Putamen (tissue), 1 donor: ENCODE measurements at regions not wholly inside any gene's neighbourhood (a gene's known extent, or its start where the extent isn't known, plus 50 kb on each side); places are given as distances from the start of the nearest gene placed in this dataset.
A peak's percentile ranks its signal among the peaks of the same experiment; 100 is the strongest.
"Not testable (repeated sequence)": the region's sequence is repeated elsewhere in the genome, so short reads cannot be mapped to it uniquely, and the experiment has no call there.

Experiments
- DNase-seq: peaks from one replicate; pipeline ENCODE4 v3.0.0-alpha.2; 2016; ENCODE audit warnings: low spot score

- DNase-seq: peak; percentile 80
Measured at GRCh38 chr12:74144396-74144795, 393.2 kb upstream of the ATXN7L3B start.

DNA sequence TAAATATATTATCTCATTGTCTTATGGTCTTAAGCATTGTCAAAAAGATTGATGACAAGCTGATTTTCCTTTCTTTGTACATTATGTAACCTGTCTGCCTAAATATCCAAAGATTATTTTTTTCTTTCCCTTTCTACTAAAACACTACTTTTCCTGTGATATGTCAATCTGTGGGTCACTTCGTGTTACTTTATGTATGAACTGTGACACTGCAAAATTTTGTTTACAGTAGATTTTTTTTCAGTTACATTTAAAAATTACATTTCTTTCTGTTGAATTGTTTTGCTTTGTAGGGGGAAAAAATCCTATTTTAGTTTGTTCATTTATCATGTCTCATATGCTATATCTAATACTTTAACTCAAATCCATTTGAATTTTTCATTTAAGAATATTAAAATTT lies 392.3 kb upstream of the ATXN7L3B start:
- no peak for DNase-seq

DNA sequence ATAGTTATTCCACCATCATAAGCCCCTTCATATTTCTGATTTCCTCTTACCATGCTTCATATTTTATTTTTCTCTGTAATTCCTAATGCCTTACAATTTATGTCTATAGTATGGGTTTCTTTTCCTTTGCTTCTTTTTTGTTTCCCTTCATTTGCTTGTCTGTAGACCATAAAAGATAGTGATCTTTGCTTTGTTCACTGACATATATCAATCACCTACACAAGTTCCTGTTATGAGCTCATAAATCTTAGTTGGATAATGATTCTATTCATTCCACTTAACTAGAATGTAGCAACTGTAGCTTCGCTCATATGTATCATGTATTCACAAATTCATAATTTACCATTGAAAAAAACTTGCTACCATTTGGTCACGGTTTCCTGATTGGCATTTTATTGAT lies 388.8 kb upstream of the ATXN7L3B start:
- no peak for DNase-seq

DNA sequence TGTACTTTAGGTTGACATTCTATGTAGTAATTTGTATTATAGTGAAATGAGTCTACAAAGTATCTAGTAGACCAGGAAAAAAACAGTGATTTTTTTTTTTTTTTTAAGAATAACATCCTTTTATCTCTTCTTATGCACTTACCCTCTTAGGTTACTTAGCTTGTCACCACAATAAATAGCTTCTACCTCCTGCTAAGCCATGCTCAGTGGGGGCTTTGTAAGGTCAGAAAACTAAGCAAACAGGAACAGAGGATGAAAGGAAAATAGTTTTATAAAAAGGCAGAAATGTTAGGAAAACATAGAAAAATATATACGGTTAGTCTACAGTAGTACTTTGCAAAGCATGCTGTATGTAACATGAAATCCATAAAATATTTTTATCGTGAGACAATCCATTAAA lies 385.3 kb upstream of the ATXN7L3B start:
- no peak for DNase-seq

GRCh38 chr12:74166096-74166495 lies 371.5 kb upstream of the ATXN7L3B start:
- no peak for DNase-seq

DNA sequence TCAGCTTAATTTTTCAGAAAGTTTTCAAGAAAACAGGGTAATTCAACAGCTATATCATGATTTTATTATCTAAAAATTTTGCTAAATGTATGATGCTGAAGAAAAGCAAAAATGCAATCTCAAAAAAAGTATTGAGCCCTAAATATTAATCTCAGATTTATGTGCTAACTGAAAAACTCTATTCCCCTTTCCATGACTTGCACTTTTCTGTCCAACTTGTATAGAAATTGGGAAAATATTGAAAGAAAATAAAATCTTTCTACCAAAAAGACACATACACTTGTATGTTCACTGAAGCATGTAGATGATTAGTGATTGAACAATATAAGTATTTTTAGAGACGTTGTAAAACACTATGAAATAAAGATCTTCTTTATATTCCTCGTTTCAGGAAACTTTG lies 368.0 kb upstream of the ATXN7L3B start:
- no peak for DNase-seq

- DNase-seq: no peak
Measured at GRCh38 chr12:74170645-74171477, 366.8 kb upstream of the ATXN7L3B start.

DNA sequence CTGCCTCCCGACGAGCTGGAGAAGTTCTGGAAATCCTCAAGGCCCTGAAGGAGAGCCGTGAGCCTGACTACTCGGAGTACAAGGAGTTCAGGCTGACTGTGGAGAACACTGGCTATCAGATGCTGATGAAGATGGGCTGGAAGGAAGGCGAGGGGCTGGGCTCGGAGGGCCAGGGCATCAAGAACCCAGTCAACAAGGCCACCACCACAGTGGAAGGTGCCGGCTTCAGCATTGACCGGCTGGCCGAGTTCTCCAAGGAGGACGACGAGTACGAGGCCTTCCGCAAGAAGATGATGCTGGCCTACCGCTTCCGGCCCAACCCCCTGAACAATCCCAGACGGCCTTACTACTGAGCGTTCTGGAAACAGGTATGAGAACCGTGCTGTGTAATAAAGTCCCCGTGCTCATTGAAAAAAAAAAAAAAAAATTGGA lies 366.1 kb upstream of the ATXN7L3B start:
- DNase-seq: no peak

DNA sequence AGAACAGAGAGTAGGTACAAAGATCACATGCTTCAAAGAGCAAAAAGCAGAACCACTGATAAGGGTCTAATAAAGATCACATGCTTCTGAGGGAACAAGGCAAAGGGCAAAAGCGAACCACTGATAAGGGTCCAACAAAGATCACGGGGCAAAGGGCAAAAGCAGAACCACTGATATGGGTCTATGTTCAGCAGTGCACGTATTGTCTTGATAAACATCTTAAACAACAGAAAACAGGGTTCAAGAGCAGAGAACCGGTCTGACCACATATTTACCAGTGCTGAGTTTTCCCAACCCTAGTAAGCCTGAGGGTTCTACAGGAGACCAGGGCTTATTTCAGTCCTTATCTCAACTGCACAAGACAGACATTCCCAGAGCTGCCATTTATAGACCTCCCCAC lies 362.7 kb upstream of the ATXN7L3B start:
- DNase-seq: not testable (repeated sequence)

DNA sequence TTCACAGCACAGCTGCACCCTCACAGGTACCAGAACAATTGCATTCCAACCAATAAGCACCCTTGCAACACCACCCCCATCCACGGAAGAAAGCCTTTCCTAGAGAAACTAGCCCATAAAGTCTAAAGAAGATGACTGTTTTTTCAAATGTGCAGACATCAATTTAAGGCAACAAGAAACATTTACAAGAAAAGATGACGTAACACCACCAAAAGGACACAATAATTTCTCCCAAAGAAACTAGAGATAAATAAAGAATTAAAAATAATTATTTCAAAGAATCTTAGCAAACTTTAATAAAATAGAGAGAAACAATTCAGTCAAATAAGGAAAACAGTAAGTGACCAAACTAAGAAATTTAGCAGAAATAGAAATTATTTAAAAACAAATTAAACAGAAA lies 352.3 kb upstream of the ATXN7L3B start:
- no peak for DNase-seq

- no peak for DNase-seq
Measured at GRCh38 chr12:74193191-74193590, 344.4 kb upstream of the ATXN7L3B start.

DNA sequence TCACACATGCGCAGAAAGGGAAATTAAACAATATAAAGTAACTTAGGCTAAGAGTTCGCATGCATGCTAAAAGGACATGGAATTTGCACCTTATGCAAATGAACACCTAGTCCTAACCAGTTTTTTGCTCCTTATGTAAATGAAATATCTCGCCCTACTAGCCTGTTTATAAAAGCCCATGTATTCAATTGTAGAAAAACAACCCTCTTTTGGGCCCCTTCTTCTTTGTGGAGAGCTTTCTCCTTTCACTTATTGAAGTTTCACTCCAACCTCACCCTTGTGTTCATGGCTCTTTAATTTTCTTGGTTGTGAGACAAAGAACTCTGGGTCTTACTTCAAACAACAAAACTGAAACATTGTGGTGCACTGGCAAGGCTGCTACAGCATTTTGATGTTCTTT lies 333.4 kb upstream of the ATXN7L3B start:
- DNase-seq: no peak

DNA sequence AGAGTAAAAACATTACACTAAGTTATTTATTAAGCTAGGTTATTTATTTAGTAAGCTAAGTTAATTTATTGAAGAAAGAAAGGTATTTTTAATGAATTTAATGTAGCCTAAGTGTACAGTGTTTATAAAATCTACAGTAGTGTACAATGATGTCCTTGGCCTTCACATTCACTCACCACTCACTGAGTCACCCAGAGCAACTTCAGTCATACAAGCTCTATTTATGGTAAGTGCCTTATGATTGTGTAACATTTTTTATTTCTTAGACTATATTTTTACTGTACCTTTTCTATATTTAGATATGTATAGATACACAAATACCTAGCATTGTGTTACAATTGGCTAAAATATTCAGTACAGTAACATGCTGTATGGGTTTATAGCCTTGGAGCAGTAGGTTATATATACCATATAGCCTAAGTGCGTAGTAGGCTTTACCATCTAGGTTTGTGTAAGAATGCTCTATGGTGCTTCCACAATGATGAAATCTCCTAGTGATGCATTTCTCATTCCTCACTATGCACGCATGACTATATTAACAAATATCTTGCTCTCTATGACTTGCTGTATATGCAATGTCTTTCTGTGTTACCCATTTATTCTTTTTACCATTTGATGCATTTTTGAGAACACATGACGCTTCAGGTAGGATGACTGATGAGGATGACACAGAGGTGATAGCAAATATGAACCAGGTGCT lies 309.6 kb upstream of the ATXN7L3B start:
- no peak for DNase-seq

- DNase-seq: no peak
Measured at GRCh38 chr12:74229671-74230070, 308.0 kb upstream of the ATXN7L3B start.

DNA sequence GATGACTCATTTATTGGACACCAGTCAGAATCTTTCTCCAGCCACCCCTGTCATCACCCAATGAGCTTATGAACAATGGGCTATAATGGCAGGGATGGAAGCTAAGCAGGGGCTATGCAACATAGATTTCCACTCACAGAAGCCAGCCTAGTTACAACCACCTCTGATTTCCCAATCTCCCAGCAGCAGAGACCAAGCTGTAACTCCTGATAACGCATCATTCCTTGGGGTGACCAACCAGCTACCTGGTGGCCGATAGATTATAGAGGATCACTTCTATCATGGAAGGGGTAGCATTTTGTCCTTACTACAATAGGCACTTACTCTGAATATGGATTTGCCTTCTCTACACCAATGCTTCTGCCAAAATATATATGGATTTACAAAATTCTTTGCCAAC lies 302.3 kb upstream of the ATXN7L3B start:
- DNase-seq: no peak

GRCh38 chr12:74241341-74241740 lies 296.3 kb upstream of the ATXN7L3B start:
- DNase-seq: no peak

GRCh38 chr12:74242088-74242487 lies 295.5 kb upstream of the ATXN7L3B start:
- no peak for DNase-seq

DNA sequence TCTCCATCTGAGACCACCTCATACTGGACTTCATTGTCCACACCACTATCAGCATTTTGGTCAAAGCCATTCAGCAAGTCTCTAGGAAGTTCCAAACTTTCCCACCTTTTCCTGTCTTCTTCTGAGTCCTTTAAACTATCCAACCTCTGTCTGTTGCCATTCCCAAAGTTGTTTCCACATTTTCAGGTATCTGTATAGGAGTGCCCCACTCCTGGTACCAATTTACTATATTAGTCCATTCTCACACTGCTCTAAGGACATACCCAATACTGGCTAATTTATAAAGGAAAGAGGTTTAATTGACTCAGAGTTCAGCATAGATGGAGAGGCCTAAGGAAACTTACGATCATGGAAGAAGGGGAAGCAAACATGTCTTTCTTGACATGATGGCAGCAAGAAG lies 292.2 kb upstream of the ATXN7L3B start:
- DNase-seq: no peak

GRCh38 chr12:74250891-74251290 lies 286.7 kb upstream of the ATXN7L3B start:
- no peak for DNase-seq

GRCh38 chr12:74253826-74254225 lies 283.8 kb upstream of the ATXN7L3B start:
- not testable (repeated sequence) for DNase-seq

DNA sequence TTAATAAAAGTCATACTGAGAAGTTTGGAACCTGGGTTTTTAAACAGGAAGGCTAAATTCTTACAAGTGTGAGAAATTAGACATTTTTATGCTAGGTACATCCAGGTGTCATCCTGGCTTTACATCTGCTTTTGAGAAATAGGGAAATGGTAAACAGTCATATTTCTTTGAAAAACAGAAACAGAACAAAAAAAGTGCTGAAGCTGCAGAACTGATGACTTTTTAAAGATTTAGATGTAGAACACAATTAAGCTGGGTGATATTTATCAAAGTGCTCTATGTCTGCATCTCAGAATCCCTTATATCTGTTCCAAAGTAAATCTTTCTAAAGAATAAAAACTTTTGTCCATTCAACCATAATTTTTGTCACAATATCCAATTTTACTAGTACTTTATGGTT lies 282.9 kb upstream of the ATXN7L3B start:
- no peak for DNase-seq

GRCh38 chr12:74259199-74259598 lies 278.4 kb upstream of the ATXN7L3B start:
- DNase-seq: no peak

- no peak for DNase-seq
Measured at GRCh38 chr12:74264692-74265091, 272.9 kb upstream of the ATXN7L3B start.

DNA sequence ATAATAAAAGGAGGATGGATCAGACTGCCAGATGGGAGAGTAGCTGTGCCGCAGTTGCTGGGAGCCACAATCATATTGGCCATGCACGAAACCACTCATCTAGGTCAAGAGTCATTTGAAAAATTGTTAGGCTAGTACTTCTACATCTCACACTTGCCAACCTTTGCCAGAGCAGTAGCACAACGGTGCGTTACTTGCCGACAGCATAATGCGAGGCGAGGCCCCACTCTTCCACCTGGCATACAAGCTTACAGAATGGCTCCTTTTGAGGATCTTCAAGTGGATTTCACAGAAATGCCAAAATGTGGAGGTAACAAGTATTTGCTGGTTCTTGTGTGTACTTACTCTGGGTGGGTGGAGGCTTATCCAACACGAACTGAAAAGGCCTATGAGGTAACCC lies 268.3 kb upstream of the ATXN7L3B start:
- not testable (repeated sequence) for DNase-seq
